ENCODE measurements at regions not wholly inside any gene's neighbourhood (a gene's known extent, or its start where the extent isn't known, plus 50 kb on each side); places are given as distances from the start of the nearest gene placed in this dataset.

DNA sequence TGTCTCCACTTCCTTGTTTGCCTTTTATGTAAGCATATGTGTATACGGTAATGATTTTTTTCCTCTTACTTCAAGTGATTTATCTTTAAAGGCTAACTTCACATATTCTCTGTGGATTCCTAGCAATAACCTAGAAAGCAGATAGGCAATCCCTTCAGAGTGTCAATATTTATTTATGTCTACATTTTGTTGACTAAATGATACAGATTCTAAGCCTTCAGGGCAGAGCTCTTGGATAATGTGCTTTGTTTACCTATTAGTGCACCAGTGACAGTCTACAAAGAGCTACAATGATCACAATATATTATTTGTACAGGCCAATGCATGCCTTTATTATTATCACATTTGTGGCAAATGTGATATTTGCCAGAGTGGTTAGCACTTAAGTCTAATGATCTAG, 406.2 kb downstream of the EFNB2 start:
- ATAC-seq (ENCODE audit: low read depth in 2 of 2) (no peak), DNase-seq (no peak)
- H3K9me3 Mint-ChIP-seq: peaks cover 2 to 21% (median 15%) of the 10 kb centered on the region in 7 donors
- no peaks in the 10 kb centered on the region for H3K27me3 Mint-ChIP-seq
- no peaks in the 10 kb centered on the region for H3K36me3 Mint-ChIP-seq
- H3K27ac Mint-ChIP-seq: no peak overlapping the region
- no peaks in the 10 kb centered on the region for H3K4me1 Mint-ChIP-seq
- H3K4me3 Mint-ChIP-seq: no peak overlapping the region

DNA sequence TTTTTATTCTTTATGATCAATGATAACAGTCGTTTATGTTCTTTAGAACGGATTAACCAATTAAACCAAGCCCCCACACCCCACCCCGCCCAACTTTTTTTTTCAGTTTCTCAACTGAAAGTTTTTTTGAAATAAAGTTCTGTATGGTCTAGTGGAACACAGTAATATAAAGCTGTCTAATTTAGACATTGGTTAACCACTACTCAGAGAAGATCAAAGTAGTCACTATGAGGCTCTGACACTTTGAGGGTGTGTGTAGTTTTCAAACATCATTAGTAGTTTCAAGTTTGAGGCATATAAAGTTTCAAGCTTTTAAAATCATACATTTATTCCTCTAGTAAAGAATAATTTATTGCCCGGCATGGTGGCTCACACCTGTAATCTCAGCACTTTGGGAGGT, 413.2 kb downstream of the EFNB2 start:
- peaks cover 0 to 9% (median 0%) of the 10 kb centered on the region in 7 donors for H3K9me3 Mint-ChIP-seq
- DNase-seq (no peak), ATAC-seq (ENCODE audit: low read depth in 2 of 2) (no peak)
- H3K27me3 Mint-ChIP-seq: no peaks in the 10 kb centered on the region
- H3K4me1 Mint-ChIP-seq: no peaks in the 10 kb centered on the region
- no peak overlapping the region for H3K4me3 Mint-ChIP-seq
- H3K27ac Mint-ChIP-seq: no peak overlapping the region
- H3K36me3 Mint-ChIP-seq: no peaks in the 10 kb centered on the region

GRCh38 chr13:106121173-106121754, 414.2 kb downstream of the EFNB2 start:
- H3K9me3 Mint-ChIP-seq: peaks cover 0 to 9% (median 0%) of the 10 kb centered on the region in 7 donors
- no peak overlapping the region for H3K4me3 Mint-ChIP-seq
- DNase-seq (no peak), ATAC-seq (ENCODE audit: low read depth in 2 of 2) (no peak)
- no peaks in the 10 kb centered on the region for H3K4me1 Mint-ChIP-seq
- no peak overlapping the region for H3K27ac Mint-ChIP-seq
- no peaks in the 10 kb centered on the region for H3K36me3 Mint-ChIP-seq
- no peaks in the 10 kb centered on the region for H3K27me3 Mint-ChIP-seq

DNA sequence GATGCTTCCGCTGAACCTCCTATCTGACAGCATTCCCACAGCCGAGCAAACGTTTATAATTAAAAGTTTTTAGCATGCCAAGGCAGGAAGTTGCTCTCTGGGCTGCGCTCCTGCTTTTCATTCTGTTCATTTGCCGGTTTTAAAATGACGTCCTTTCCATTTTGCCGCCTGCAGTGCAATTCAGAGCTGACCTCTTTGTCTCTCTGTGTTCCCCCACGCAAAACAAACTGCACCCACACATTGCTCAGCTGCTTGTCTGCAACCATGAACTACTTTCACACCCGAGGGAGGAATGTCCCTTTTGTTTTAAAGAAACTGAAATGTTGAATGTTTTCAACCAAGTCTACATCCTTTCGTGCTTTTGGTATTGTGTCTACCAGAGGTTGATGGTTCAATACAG, 416.5 kb downstream of the EFNB2 start:
- Mint-ChIP-seq H3K4me3 (no peak overlapping the region), H3K36me3 (no peaks in the 10 kb centered on the region), H3K9me3 (peaks cover 0 to 9% (median 3%) of the 10 kb centered on the region in 7 donors), H3K27ac (no peak overlapping the region), H3K4me1 (no peaks in the 10 kb centered on the region), H3K27me3 (no peaks in the 10 kb centered on the region)
- DNase-seq (no peak), ATAC-seq (ENCODE audit: low read depth in 2 of 2) (no peak)

GRCh38 chr13:106118050-106118449, 417.4 kb downstream of the EFNB2 start:
- H3K27me3 Mint-ChIP-seq: no peaks in the 10 kb centered on the region
- ATAC-seq (ENCODE audit: low read depth in 2 of 2): no peak
- no peak overlapping the region for H3K4me3 Mint-ChIP-seq
- DNase-seq: no peak
- H3K4me1 Mint-ChIP-seq: no peaks in the 10 kb centered on the region
- no peak overlapping the region for H3K27ac Mint-ChIP-seq
- no peaks in the 10 kb centered on the region for H3K36me3 Mint-ChIP-seq
- H3K9me3 Mint-ChIP-seq: peaks cover 0 to 9% (median 3%) of the 10 kb centered on the region in 7 donors

DNA sequence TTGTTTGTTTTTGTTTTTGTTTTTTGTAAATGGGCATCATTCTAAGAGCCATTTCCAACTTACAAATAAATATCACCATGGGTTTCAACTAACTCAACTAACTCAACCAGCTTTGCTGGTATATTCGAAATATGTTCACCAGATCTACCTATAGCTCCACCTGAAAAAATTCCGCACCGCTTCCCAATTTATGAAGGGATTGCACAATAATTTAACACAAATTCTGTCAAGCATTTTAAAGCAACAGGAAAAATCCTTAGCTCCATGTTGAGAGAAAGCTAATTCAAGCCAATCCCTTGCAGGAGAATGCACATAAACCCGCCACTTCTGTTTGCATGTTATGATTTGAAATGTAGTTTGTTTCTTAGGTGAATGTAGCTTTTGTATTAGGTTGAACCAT, 417.8 kb downstream of the EFNB2 start:
- no peak overlapping the region for H3K27ac Mint-ChIP-seq
- no peaks in the 10 kb centered on the region for H3K27me3 Mint-ChIP-seq
- H3K9me3 Mint-ChIP-seq: peaks cover 0 to 9% (median 3%) of the 10 kb centered on the region in 7 donors
- no peak overlapping the region for H3K4me3 Mint-ChIP-seq
- ATAC-seq (ENCODE audit: low read depth in 2 of 2) (no peak), DNase-seq (no peak)
- no peaks in the 10 kb centered on the region for H3K4me1 Mint-ChIP-seq
- no peaks in the 10 kb centered on the region for H3K36me3 Mint-ChIP-seq

GRCh38 chr13:106117035-106117434, 418.4 kb downstream of the EFNB2 start:
- peaks cover 0 to 9% (median 3%) of the 10 kb centered on the region in 7 donors for H3K9me3 Mint-ChIP-seq

GRCh38 chr13:106115081-106115480, 420.4 kb downstream of the EFNB2 start:
- H3K4me3 Mint-ChIP-seq: no peak overlapping the region
- no peaks in the 10 kb centered on the region for H3K4me1 Mint-ChIP-seq

More at GRCh38 chr13:106117035-106117434, 418.4 kb downstream of the EFNB2 start:
- no peak for ATAC-seq (ENCODE audit: low read depth in 2 of 2)
- Mint-ChIP-seq H3K4me1 (no peaks in the 10 kb centered on the region), H3K27ac (no peak overlapping the region), H3K27me3 (no peaks in the 10 kb centered on the region), H3K36me3 (no peaks in the 10 kb centered on the region), H3K4me3 (no peak overlapping the region)
- no peak for DNase-seq

GRCh38 chr13:106113796-106114195, 421.7 kb downstream of the EFNB2 start:
- no peak for ATAC-seq (ENCODE audit: low read depth in 2 of 2)
- H3K9me3 Mint-ChIP-seq: peaks cover 0 to 4% (median 1%) of the 10 kb centered on the region in 7 donors

More at GRCh38 chr13:106115081-106115480, 420.4 kb downstream of the EFNB2 start:
- no peak overlapping the region for H3K27ac Mint-ChIP-seq
- no peak for ATAC-seq (ENCODE audit: low read depth in 2 of 2)
- H3K9me3 Mint-ChIP-seq: peaks cover 0 to 4% (median 1%) of the 10 kb centered on the region in 7 donors
- no peak for DNase-seq
- H3K27me3 Mint-ChIP-seq: no peaks in the 10 kb centered on the region
- no peaks in the 10 kb centered on the region for H3K36me3 Mint-ChIP-seq

GRCh38 chr13:106112191-106112590, 423.3 kb downstream of the EFNB2 start:
- H3K36me3 Mint-ChIP-seq: no peaks in the 10 kb centered on the region
- no peak overlapping the region for H3K4me3 Mint-ChIP-seq
- H3K27me3 Mint-ChIP-seq: no peaks in the 10 kb centered on the region
- no peaks in the 10 kb centered on the region for H3K4me1 Mint-ChIP-seq
- DNase-seq (no peak), ATAC-seq (ENCODE audit: low read depth in 2 of 2) (no peak)
- no peak overlapping the region for H3K27ac Mint-ChIP-seq
- peaks cover 0 to 4% (median 0%) of the 10 kb centered on the region in 7 donors for H3K9me3 Mint-ChIP-seq

More at GRCh38 chr13:106113796-106114195, 421.7 kb downstream of the EFNB2 start:
- H3K27ac Mint-ChIP-seq: no peak overlapping the region
- H3K4me3 Mint-ChIP-seq: no peak overlapping the region
- no peaks in the 10 kb centered on the region for H3K36me3 Mint-ChIP-seq
- H3K27me3 Mint-ChIP-seq: no peaks in the 10 kb centered on the region
- no peak for DNase-seq
- no peaks in the 10 kb centered on the region for H3K4me1 Mint-ChIP-seq

GRCh38 chr13:106110241-106110855, 425.1 kb downstream of the EFNB2 start:
- H3K36me3 Mint-ChIP-seq: no peaks in the 10 kb centered on the region

GRCh38 chr13:106109391-106109791, 426.1 kb downstream of the EFNB2 start:
- Mint-ChIP-seq H3K9me3 (peaks cover 0 to 3% (median 0%) of the 10 kb centered on the region in 7 donors), H3K27me3 (no peaks in the 10 kb centered on the region), H3K36me3 (no peaks in the 10 kb centered on the region), H3K27ac (no peak overlapping the region), H3K4me3 (no peak overlapping the region), H3K4me1 (no peaks in the 10 kb centered on the region)
- DNase-seq: no peak
- no peak for ATAC-seq (ENCODE audit: low read depth in 2 of 2)

More at GRCh38 chr13:106110241-106110855, 425.1 kb downstream of the EFNB2 start:
- ATAC-seq (ENCODE audit: low read depth in 2 of 2): no peak
- no peak overlapping the region for H3K27ac Mint-ChIP-seq
- H3K4me3 Mint-ChIP-seq: no peak overlapping the region
- no peak for DNase-seq
- peaks cover 0 to 3% (median 0%) of the 10 kb centered on the region in 7 donors for H3K9me3 Mint-ChIP-seq
- no peaks in the 10 kb centered on the region for H3K4me1 Mint-ChIP-seq
- no peaks in the 10 kb centered on the region for H3K27me3 Mint-ChIP-seq

DNA sequence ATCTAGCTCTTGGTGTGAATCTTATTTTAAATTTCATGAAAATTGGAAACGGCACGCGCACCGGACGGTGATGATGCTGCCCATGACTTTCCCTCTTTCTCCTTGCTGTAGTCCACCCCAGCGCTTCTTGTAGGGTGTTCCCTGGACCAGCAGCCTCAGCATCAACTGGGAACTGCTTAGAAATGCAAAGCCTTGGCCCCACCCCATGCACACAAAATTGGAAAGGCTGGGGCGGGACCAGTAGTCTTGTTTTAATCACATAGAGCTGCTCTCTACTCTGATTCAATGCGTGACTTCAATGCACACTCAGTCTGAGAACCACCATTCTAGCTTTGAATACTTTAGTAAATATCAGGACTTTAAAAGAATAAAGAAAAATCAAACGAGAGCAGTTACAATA, 427.1 kb downstream of the EFNB2 start:
- no peak for DNase-seq
- no peaks in the 10 kb centered on the region for H3K36me3 Mint-ChIP-seq
- H3K4me3 Mint-ChIP-seq: no peak overlapping the region
- no peak overlapping the region for H3K27ac Mint-ChIP-seq
- no peaks in the 10 kb centered on the region for H3K4me1 Mint-ChIP-seq
- peaks cover 0 to 6% (median 3%) of the 10 kb centered on the region in 7 donors for H3K9me3 Mint-ChIP-seq
- no peak for ATAC-seq (ENCODE audit: low read depth in 2 of 2)
- H3K27me3 Mint-ChIP-seq: no peaks in the 10 kb centered on the region

- H3K9me3 Mint-ChIP-seq: peaks cover 0 to 6% (median 3%) of the 10 kb centered on the region in 7 donors
Observed at GRCh38 chr13:106107061-106107460, 428.4 kb downstream of the EFNB2 start.

More at GRCh38 chr13:106107061-106107460, 428.4 kb downstream of the EFNB2 start:
- no peak overlapping the region for H3K27ac Mint-ChIP-seq
- no peaks in the 10 kb centered on the region for H3K36me3 Mint-ChIP-seq
- H3K4me1 Mint-ChIP-seq: no peaks in the 10 kb centered on the region
- ATAC-seq (ENCODE audit: low read depth in 2 of 2): no peak
- no peak for DNase-seq
- H3K4me3 Mint-ChIP-seq: no peak overlapping the region
- H3K27me3 Mint-ChIP-seq: no peaks in the 10 kb centered on the region

Measured in naive B cell (primary cell).